ENCODE measurements at regions not wholly inside any gene's neighbourhood (a gene's known extent, or its start where the extent isn't known, plus 50 kb on each side); places are given as distances from the start of the nearest gene placed in this dataset.
A peak's percentile ranks its signal among the peaks of the same experiment; 100 is the strongest.

DNA sequence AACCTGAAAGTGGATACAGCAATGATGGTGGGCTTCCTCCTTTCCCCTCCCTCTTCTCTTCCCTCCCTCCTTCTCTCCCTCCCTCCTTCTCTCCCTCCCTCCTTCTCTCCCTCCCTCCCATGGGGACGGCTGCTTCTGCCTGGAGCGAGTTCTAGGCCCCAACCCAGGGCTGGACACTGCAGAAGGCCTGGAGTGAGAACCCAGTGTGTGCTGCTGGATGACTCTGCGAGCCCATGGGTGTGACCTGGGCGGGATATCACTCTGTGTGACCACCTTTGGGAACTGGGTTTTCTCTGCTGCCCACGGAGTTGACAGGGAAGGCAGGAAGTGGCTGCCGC lies 242.6 kb upstream of the GSE1 start:
- DNase-seq: no peak
- peaks cover 54% of the 10 kb centered on the region for H3K27me3 Mint-ChIP-seq (ENCODE audit: low read depth, poor library complexity)
- TF ChIP-seq, protein P1, sequence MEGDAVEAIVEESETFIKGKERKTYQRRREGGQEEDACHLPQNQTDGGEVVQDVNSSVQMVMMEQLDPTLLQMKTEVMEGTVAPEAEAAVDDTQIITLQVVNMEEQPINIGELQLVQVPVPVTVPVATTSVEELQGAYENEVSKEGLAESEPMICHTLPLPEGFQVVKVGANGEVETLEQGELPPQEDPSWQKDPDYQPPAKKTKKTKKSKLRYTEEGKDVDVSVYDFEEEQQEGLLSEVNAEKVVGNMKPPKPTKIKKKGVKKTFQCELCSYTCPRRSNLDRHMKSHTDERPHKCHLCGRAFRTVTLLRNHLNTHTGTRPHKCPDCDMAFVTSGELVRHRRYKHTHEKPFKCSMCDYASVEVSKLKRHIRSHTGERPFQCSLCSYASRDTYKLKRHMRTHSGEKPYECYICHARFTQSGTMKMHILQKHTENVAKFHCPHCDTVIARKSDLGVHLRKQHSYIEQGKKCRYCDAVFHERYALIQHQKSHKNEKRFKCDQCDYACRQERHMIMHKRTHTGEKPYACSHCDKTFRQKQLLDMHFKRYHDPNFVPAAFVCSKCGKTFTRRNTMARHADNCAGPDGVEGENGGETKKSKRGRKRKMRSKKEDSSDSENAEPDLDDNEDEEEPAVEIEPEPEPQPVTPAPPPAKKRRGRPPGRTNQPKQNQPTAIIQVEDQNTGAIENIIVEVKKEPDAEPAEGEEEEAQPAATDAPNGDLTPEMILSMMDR (IDR thresholded peaks at IDR 0.05): no peak
- H3K27ac Mint-ChIP-seq: no peak overlapping the region
- H3K4me3 Mint-ChIP-seq: no peak overlapping the region
- H3K4me1 Mint-ChIP-seq: peaks cover 45% of the 10 kb centered on the region
- H3K36me3 Mint-ChIP-seq (ENCODE audit: low read depth): no peaks in the 10 kb centered on the region
- H3K9me3 Mint-ChIP-seq: no peaks in the 10 kb centered on the region

DNA sequence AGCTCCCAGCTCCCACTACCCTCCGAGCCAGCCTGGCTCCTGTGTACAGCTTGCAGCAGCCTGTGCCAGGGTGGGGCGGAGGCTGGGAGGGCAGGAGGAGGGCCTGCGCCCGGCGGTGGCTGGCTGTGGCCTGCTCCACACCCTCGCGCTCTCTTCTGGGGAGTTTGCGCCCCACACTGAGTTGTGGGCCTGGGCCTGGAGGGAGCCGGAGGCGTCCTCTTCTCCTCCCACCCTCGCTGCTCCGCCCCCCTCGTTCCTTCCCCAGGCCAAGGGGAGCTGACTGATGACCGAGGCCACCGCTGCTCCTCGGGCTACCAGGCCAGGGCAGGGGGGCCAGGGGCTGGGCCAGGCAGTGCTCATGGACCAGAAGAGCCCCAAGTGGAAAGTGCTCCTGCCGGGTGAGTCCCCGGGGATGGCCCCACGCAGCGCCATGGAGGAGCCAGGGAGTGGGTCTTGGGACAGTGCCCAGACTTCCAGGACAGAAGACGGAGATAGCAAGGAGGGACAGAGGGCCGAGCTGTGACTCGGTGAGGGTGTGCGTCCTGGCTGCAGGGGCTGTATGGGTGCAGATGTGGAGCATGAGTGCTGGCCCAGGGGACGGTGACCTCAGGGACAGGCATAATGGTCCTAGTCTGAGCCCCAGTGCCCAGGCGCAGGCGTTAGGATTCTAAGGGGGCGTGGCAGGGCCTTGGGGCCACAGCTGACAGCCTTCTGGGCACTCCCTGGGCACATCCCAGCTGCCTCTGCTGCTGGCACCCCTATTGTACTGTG lies 242.1 kb upstream of the GSE1 start:
- Mint-ChIP-seq H3K36me3 (ENCODE audit: low read depth) (no peaks in the 10 kb centered on the region), H3K4me3 (no peak overlapping the region), H3K4me1 (peaks cover 42% of the 10 kb centered on the region), H3K27ac (no peak overlapping the region), H3K9me3 (no peaks in the 10 kb centered on the region), H3K27me3 (ENCODE audit: low read depth, poor library complexity) (peaks cover 53% of the 10 kb centered on the region)
- TF ChIP-seq, protein P1 (IDR thresholded peaks at IDR 0.05): no peak
- peak; percentile 39 for DNase-seq

DNA sequence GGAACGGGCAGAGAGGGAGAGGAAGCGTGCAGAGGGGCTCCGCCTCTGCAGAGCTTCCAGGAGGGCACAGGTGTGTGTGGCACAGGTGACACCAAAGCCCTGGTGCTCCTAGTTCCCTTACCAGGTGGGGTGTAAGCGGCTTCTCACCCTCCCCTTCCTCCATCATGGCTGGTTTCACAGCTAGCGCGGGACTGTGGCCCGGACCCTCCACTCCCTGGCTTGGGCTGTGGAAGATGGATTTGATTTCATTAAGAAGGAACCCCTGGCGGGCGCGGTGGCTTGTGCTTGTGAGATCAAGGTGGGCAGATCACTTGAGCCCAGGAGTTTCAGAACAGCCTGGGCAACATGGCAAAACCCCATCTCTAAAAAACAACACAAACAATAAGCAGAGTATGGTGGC lies 241.2 kb upstream of the GSE1 start:
- H3K9me3 Mint-ChIP-seq: no peaks in the 10 kb centered on the region
- DNase-seq: no peak
- H3K4me1 Mint-ChIP-seq: peaks cover 38% of the 10 kb centered on the region
- no peaks in the 10 kb centered on the region for H3K36me3 Mint-ChIP-seq (ENCODE audit: low read depth)
- no peak overlapping the region for H3K27ac Mint-ChIP-seq
- peaks cover 51% of the 10 kb centered on the region for H3K27me3 Mint-ChIP-seq (ENCODE audit: low read depth, poor library complexity)
- H3K4me3 Mint-ChIP-seq: no peak overlapping the region
- TF ChIP-seq, protein P1 (IDR thresholded peaks at IDR 0.05): no peak

DNA sequence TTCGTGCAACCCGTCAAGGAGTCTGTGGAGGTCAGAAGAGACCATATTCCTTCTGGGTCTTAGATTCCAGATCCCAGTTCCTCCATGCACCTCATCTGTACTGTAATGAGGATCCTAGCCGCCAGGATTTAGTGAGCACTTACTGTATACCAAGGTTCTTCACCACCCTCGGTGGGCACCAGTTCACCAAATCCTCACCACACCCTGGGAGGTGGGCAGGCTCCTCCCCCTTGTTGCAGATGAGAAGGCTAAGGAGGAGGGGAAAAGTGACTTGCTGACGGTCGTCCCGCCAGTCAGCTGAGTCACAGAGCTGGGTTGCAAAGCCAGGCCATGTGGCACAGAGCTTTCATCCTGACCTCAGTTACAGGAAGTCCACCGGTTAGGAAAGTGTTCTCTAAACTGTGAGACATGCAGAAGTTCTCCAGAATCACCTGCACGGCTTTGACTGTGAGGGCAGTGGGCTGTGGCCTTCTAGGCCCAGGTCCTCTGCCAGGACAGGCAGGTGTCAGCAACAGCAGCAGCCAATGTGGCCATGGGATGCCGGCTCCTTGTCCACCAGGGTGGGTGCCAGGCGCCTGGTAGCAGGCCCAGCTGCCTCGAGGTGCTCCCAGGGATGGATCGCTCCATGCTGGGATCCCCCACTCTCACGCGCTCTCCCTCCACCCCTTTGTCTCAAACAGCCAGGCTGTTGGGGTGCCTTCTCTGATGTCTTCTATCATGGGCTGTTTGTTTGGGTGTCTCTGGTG lies 240.3 kb upstream of the GSE1 start:
- H3K9me3 Mint-ChIP-seq: no peaks in the 10 kb centered on the region
- H3K4me1 Mint-ChIP-seq: peaks cover 38% of the 10 kb centered on the region
- H3K4me3 Mint-ChIP-seq: no peak overlapping the region
- H3K36me3 Mint-ChIP-seq (ENCODE audit: low read depth): no peaks in the 10 kb centered on the region
- no peak overlapping the region for H3K27ac Mint-ChIP-seq
- TF ChIP-seq, protein P1 (IDR thresholded peaks at IDR 0.05): no peak
- DNase-seq: no peak
- peaks cover 57% of the 10 kb centered on the region for H3K27me3 Mint-ChIP-seq (ENCODE audit: low read depth, poor library complexity)

DNA sequence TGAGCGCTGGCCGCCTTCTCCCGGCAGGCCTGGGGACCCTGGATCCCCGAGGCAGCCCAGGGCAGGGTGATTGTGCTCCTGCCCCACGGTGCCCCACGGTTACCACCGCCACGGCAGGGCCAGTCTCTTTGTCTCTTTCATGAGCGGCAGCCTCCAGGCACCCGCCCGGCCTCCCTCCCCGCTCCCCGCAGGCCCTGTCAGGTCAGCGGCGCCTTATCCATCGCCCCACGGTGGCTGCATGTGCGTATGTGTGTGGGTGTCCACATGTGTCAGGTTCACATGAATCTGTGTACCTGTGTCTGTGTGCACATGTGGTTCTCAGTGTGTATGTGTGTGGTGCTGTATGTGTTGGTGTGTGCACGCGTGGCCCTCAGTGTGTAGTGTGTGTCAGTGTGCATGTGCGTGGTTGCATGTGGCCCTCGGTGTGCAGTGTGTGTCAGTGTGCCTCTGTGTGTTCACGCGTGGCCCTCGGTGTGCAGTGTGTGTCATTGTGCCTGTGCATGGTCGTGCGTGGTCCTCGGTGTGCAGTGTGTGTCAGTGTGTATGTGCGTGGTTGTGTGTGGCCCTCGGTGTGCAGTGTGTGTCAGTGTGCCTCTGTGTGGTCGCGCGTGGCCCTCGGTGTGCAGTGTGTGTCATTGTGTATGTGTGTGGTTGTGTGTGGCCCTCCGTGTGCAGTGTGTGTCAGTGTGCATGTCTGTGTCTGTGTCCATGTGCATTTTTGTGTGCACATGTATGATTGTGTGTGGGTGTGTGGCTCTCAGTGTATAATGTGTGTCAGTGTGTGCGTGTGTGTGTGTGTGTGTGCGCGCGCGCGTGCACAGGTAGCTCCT lies 239.2 kb upstream of the GSE1 start:
- H3K27ac Mint-ChIP-seq: no peak overlapping the region
- H3K4me1 Mint-ChIP-seq: peaks cover 43% of the 10 kb centered on the region
- TF ChIP-seq, protein P1 (IDR thresholded peaks at IDR 0.05): no peak
- DNase-seq: no peak
- no peak overlapping the region for H3K4me3 Mint-ChIP-seq
- peaks cover 48% of the 10 kb centered on the region for H3K27me3 Mint-ChIP-seq (ENCODE audit: low read depth, poor library complexity)
- H3K9me3 Mint-ChIP-seq: no peaks in the 10 kb centered on the region
- H3K36me3 Mint-ChIP-seq (ENCODE audit: low read depth): no peaks in the 10 kb centered on the region

Data from nephron progenitor cell (in vitro differentiated cells).